ENCODE measurements at regions not wholly inside any gene's neighbourhood (a gene's known extent, or its start where the extent isn't known, plus 50 kb on each side); places are given as distances from the start of the nearest gene placed in this dataset.

- in situ Hi-C loops (cut with HindIII; ENCODE audit: low pct_ligation_motif_present, low pct_unique_long_range_greater_than_20kb, low sequenced_read_pairs) = no loop called here
- no peak for DNase-seq
These were observed 75.7 kb upstream of the CLINT1 start for GRCh38 chr5:157934600-157934999.

GRCh38 chr5:157933005-157933404, 74.1 kb upstream of the CLINT1 start:
- in situ Hi-C loops (cut with HindIII; ENCODE audit: low pct_ligation_motif_present, low pct_unique_long_range_greater_than_20kb, low sequenced_read_pairs) = no loop called here
- no peak for DNase-seq

GRCh38 chr5:157930710-157931109, 71.8 kb upstream of the CLINT1 start:
- in situ Hi-C loops (cut with HindIII; ENCODE audit: low pct_ligation_motif_present, low pct_unique_long_range_greater_than_20kb, low sequenced_read_pairs) = no loop called here
- no peak for DNase-seq

- in situ Hi-C loops (cut with HindIII; ENCODE audit: low pct_ligation_motif_present, low pct_unique_long_range_greater_than_20kb, low sequenced_read_pairs) = no loop called here
These were observed 68.0 kb upstream of the CLINT1 start for GRCh38 chr5:157926977-157927376.

GRCh38 chr5:157925786-157926671, 67.1 kb upstream of the CLINT1 start:
- no peak for DNase-seq
- in situ Hi-C loops (cut with HindIII; ENCODE audit: low pct_ligation_motif_present, low pct_unique_long_range_greater_than_20kb, low sequenced_read_pairs) = no loop called here

More at GRCh38 chr5:157926977-157927376, 68.0 kb upstream of the CLINT1 start:
- DNase-seq = no peak

GRCh38 chr5:157924931-157925729, 66.2 kb upstream of the CLINT1 start:
- in situ Hi-C loops (cut with HindIII; ENCODE audit: low pct_ligation_motif_present, low pct_unique_long_range_greater_than_20kb, low sequenced_read_pairs) = no loop called here
- peak; percentile 5 for DNase-seq

GRCh38 chr5:157924490-157924889, 65.5 kb upstream of the CLINT1 start:
- in situ Hi-C loops (cut with HindIII; ENCODE audit: low pct_ligation_motif_present, low pct_unique_long_range_greater_than_20kb, low sequenced_read_pairs) = no loop called here
- no peak for DNase-seq

- in situ Hi-C loops (cut with HindIII; ENCODE audit: low pct_ligation_motif_present, low pct_unique_long_range_greater_than_20kb, low sequenced_read_pairs) = no loop called here
- DNase-seq = no peak
These were observed 64.8 kb upstream of the CLINT1 start for GRCh38 chr5:157923765-157924164.

- in situ Hi-C loops (cut with HindIII; ENCODE audit: low pct_ligation_motif_present, low pct_unique_long_range_greater_than_20kb, low sequenced_read_pairs) = no loop called here
These were observed 63.1 kb upstream of the CLINT1 start for GRCh38 chr5:157922026-157922425.

GRCh38 chr5:157920828-157921170, 61.9 kb upstream of the CLINT1 start:
- no peak for DNase-seq
- in situ Hi-C loops (cut with HindIII; ENCODE audit: low pct_ligation_motif_present, low pct_unique_long_range_greater_than_20kb, low sequenced_read_pairs) = no loop called here

More at GRCh38 chr5:157922026-157922425, 63.1 kb upstream of the CLINT1 start:
- DNase-seq = no peak

GRCh38 chr5:157918811-157919742, 60.1 kb upstream of the CLINT1 start:
- DNase-seq = no peak
- in situ Hi-C loops (cut with HindIII; ENCODE audit: low pct_ligation_motif_present, low pct_unique_long_range_greater_than_20kb, low sequenced_read_pairs) = no loop called here

- peak; percentile 71 for DNase-seq
- in situ Hi-C loops (cut with HindIII; ENCODE audit: low pct_ligation_motif_present, low pct_unique_long_range_greater_than_20kb, low sequenced_read_pairs) = no loop called here
These were observed 59.2 kb upstream of the CLINT1 start for GRCh38 chr5:157917899-157918809.

- DNase-seq = no peak
- in situ Hi-C loops (cut with HindIII; ENCODE audit: low pct_ligation_motif_present, low pct_unique_long_range_greater_than_20kb, low sequenced_read_pairs) = no loop called here
These were observed 58.5 kb upstream of the CLINT1 start for GRCh38 chr5:157917491-157917890.

- DNase-seq = no peak
- in situ Hi-C loops (cut with HindIII; ENCODE audit: low pct_ligation_motif_present, low pct_unique_long_range_greater_than_20kb, low sequenced_read_pairs) = no loop called here
These were observed 56.7 kb upstream of the CLINT1 start for GRCh38 chr5:157915638-157916037.

GRCh38 chr5:157914151-157914788, 55.3 kb upstream of the CLINT1 start:
- no peak for DNase-seq
- in situ Hi-C loops (cut with HindIII; ENCODE audit: low pct_ligation_motif_present, low pct_unique_long_range_greater_than_20kb, low sequenced_read_pairs) = no loop called here

GRCh38 chr5:157913575-157913974, 54.6 kb upstream of the CLINT1 start:
- no peak for DNase-seq
- in situ Hi-C loops (cut with HindIII; ENCODE audit: low pct_ligation_motif_present, low pct_unique_long_range_greater_than_20kb, low sequenced_read_pairs) = no loop called here

- DNase-seq = no peak
- in situ Hi-C loops (cut with HindIII; ENCODE audit: low pct_ligation_motif_present, low pct_unique_long_range_greater_than_20kb, low sequenced_read_pairs) = no loop called here
These were observed 53.8 kb upstream of the CLINT1 start for GRCh38 chr5:157912621-157913325.

All from ACHN (cell line).